NCI-H2107 treated with DMSO at 0.1 percent for 48 hours (cell line): ENCODE measurements at regions not wholly inside any gene's neighbourhood (a gene's known extent, or its start where the extent isn't known, plus 50 kb on each side); places are given as distances from the start of the nearest gene placed in this dataset.
"Not testable (repeated sequence)": the region's sequence is repeated elsewhere in the genome, so short reads cannot be mapped to it uniquely, and the experiment has no call there.

ENCODE experiments used
- DNase-seq: peaks from one replicate; lab custom pipeline; 2025; ENCODE audit not compliant: unreplicated experiment; lab: John Stamatoyannopoulos, UW

DNA sequence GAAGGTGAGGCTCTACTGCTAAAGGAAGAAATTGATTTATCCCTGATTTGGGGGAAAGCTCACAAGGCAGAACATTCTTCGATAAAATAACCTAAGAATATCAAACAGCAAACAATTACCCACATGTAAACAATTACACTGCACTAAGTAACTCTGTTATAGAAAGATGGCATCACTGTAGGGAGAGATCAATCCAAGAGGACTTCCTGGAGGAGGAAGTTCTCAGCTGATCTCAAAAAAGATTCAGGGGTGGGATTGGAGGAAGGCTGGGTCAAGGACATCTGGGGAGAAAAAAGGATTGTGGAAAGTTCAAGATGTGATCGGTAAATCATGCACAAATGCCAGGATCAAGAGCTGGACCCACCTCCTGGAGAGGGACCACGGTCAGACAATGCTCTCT, 361.0 kb upstream of the SULF2 start:
- DNase-seq: no peak

DNA sequence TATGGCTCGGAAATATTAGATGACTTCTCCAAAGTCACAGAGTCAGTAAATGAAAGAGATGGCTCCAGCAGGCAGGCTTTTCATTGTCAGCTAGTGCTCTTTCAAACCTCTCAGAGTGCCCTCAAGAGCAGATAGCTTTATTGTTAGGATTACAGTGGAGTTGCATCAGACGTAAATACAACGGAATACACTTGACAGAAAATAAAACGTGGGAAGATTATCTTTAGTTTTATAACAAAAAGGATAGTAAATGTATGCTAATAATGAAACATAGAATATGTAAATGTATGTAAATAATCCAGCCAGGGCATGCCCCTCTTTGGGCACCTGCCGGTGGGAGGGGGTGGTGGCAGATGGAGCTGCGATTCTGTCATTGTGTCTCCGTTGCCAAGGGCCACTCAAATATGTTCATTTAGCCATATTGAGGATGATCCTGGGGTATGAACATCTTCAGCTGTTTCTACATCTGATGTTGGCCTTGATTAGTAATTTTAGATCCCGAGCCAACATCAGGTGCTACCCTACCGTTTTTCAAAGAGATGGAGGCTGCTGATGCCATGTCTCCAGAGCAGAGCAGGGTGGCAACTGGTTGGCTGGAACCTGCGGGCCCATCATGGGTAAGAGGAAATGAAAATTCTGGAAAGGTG, 358.3 kb upstream of the SULF2 start:
- peak; percentile 79 for DNase-seq

DNA sequence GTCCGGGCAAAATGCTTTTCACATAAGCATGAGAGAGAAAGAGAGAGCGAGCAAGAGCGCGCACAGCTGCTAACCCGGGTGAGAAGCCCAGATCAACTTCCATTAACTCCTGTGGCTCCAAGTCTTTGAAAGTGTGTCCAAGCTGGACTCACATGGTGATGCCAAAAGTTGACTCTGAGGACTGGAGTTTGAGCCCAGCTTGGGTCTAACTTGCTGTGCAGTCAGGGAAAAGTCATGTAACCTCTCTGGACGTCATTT, 357.2 kb upstream of the SULF2 start:
- DNase-seq: peak; percentile 57

GRCh38 chr20:48141660-48142515, 356.6 kb upstream of the SULF2 start:
- no peak for DNase-seq

DNA sequence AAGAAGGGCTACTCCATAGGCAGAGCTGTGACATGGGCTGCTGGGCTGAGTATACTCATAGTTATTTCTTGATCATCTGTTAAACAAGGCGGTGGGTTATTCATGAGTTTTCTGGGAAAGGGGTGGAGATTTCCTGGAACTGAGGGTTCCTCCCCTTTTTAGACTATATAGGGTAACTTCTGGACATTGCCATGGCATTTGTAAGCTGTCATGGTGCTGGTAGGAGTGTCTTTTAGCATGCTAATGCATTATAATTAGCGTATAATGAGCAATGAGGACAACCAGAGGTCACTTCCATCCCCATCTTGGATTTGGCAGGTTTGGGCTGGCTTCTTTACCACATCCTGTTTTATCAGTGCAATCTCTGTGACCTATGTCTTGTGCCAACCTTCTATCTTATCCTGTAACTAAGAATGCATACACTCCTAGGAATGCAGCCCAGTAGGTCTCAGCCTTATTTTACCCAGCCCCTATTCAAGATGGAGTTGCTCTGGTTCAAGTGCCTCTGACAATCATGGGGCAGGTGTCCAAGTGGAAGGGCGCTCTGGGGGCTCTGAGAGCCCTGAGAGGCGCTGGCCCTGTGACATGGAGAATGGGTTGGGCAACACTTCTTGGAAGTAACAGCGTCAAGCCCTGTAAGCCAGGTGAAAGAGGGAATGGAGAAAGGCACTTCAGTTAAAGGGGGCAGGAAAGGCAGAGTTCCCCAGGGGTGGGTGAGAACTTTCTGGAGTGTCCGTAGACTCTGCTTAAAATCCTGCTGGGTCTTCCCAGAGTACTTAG, 354.2 kb upstream of the SULF2 start:
- DNase-seq: no peak

- no peak for DNase-seq
These were observed 347.6 kb upstream of the SULF2 start for GRCh38 chr20:48132834-48133233.

GRCh38 chr20:48131581-48131980, 346.3 kb upstream of the SULF2 start:
- DNase-seq: no peak

DNA sequence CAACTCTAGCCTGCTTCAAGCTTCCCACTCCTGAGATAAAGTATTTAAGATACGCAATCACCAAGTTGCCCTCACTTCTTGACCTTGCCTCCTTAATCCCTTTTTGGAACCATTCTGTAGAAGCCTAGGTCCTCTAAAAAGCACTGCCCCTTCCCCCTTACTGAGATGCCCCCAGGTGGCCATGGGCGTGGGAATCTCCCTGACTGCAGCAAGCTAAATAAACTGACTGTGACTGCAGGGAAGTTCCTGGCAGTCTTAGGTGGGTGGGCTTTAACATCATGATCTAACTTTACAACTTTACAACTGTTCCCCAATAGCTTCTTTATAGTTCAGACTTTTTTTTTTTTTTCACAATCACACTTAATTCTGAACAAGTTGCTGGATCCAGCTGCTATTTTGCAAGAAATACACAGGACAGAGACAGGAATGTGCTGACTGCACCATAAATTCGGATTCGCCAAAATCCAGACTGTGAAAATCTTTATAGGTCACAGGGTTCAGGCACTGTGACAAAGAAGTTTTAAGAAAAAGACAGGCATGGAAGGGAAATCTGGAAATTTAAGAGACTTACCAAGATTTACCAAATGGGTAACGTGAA, 344.2 kb upstream of the SULF2 start:
- DNase-seq: no peak

DNA sequence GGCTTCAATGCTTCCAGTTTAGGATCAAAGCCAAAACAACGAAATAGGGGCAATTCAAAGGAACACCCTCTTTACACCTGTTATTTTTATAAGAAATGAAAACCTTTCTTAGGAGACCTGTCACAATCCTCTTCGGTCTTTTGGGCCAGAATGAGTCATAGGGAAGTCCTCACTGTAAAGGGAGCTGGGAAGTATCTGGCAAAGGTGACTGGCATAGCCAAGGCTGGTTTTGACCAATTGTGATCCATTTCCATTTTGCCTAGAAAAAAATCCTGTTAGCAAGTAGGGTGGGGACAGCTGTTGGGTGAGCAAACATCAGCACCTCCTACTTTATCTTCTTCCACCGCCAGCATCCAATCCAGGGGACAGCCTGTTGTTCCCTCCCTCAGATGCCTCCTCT, 343.2 kb upstream of the SULF2 start:
- DNase-seq: no peak

GRCh38 chr20:48127964-48128363, 342.7 kb upstream of the SULF2 start:
- DNase-seq: not testable (repeated sequence)

DNA sequence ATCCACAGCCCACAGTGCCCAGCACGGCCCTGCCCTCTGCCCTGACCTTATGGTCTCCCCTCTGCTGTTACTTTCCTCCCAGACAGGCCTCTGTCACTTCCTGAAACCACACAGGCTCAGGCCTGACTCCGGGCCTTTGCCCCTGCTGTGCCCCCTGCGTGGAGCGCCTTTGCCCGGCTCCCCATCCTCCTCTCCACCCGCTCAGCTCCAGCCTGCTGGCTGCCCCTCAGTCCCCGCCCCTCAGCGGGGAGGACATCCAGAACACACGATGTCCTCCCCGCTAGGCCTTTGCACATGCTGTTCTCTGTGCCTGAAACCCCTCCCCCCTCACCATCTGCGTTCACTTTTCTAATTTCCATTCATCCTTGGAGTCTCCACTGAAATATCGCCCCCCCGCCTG, 341.9 kb upstream of the SULF2 start:
- DNase-seq: not testable (repeated sequence)

DNA sequence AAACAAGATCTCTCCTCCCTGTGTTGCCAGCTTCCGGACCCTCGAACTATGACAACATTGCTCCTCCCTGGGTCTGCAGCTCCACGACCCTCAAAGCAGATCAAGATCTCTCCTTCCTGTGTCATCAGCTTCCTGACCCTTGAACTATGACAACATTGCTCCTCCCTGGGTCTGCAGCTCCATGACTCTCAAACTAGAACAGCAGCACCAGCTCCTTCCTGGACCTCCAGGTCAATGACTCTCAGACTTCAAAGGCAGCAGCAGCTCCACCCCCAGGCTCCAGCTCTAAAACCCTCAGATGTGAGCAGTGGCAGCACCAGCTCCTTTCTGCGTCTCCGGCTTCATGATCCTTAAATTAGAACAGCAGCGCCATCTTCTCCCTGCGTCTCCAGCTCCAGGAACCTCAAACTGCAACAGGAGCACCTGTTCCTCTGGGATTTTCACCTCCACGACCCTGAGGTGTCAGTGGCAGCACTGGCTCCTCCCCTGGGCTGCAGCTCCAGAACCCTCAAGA, 341.0 kb upstream of the SULF2 start:
- DNase-seq: peak; percentile 19

DNA sequence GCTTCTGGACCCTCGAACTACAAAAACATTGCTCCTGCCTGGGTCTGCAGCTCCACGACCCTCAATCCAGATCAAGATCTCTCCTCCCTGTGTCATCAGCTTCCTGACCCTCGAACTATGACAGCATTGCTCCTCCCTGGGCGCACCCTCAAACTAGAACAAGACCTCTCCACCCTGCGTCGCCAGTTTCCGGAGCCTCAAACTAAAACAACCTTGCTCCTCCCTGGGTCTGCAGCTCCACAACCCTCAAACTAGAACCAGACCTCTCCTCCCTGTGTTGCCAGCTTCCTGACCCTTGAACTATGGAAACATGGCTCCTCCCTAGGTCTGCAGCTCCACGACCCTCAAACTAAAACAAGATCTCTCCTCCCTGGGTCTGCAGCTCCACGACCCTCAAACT, 339.7 kb upstream of the SULF2 start:
- DNase-seq: no peak

- DNase-seq: no peak
These were observed 339.0 kb upstream of the SULF2 start for GRCh38 chr20:48124181-48124782.

- no peak for DNase-seq
These were observed 334.8 kb upstream of the SULF2 start for GRCh38 chr20:48120120-48120519.

GRCh38 chr20:48119389-48119788, 334.1 kb upstream of the SULF2 start:
- not testable (repeated sequence) for DNase-seq

DNA sequence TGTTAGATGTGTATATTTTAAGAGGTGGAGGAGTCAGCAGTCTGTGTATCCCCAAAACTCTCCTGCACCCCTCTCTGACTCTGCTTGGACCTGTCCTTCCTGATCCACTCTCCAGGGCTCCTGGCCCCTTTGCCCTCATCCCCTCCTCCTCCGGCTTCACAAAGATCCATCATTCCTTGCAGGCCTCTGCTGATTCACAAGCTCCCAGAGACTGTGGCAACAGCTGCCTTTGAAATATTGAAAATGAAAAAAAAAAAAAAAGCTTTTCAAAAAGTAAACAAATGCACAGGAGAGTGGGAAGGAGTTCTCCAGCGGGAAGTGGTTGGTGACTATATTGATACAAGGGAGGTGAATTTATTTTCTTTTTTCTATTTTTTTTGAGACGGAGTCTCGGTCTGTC, 330.2 kb upstream of the SULF2 start:
- no peak for DNase-seq

DNA sequence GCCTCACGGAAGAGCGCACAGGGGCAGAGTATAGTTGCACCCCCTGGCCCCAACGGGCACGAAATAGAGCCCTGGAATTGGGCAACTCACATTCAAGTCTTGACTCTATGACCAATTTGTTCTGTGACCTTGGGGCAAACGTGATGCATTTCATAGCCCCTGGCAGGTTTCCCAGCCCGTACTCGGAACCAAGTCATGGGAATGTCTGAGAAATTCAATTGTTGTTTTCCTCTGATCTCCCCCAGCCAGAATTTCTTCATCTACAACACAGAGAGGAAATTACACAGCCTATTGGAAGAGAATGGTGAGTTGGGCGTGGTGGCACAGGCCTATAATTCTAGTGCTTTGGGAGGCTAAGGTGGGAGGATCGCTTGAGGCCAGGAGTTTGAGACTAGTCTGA, 322.3 kb upstream of the SULF2 start:
- DNase-seq: no peak

GRCh38 chr20:48106428-48106827, 321.1 kb upstream of the SULF2 start:
- DNase-seq: no peak

- no peak for DNase-seq
These were observed 320.2 kb upstream of the SULF2 start for GRCh38 chr20:48105526-48105925.
